ENCODE measurements at regions not wholly inside any gene's neighbourhood (a gene's known extent, or its start where the extent isn't known, plus 50 kb on each side); places are given as distances from the start of the nearest gene placed in this dataset.

DNA sequence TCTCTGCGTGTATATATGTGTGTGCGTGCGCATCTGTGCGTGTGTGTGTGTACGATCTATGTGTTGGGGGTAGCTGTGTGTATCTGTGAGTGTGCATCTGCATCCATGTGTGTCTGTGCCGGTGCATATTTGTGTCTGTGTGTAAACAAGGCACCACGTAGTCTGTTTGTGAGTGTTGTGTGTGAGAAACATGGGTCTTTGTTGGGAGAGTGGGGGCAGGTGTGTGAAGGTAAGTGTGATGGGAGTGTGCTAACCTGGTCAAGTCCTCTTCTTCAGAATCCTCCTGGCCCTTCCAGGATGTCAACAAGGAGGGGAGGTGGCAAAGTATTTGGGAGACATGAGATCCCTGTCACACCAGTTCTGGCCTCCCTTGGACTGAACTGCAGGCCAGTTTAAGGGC is 87.2 kb downstream of the HIF1AN start:
- TF ChIP-seq, protein P1, sequence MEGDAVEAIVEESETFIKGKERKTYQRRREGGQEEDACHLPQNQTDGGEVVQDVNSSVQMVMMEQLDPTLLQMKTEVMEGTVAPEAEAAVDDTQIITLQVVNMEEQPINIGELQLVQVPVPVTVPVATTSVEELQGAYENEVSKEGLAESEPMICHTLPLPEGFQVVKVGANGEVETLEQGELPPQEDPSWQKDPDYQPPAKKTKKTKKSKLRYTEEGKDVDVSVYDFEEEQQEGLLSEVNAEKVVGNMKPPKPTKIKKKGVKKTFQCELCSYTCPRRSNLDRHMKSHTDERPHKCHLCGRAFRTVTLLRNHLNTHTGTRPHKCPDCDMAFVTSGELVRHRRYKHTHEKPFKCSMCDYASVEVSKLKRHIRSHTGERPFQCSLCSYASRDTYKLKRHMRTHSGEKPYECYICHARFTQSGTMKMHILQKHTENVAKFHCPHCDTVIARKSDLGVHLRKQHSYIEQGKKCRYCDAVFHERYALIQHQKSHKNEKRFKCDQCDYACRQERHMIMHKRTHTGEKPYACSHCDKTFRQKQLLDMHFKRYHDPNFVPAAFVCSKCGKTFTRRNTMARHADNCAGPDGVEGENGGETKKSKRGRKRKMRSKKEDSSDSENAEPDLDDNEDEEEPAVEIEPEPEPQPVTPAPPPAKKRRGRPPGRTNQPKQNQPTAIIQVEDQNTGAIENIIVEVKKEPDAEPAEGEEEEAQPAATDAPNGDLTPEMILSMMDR (IDR thresholded peaks at IDR 0.05; ENCODE audit: poor library complexity, severe bottlenecking), result no peak
- TF ChIP-seq TAF1 (IDR thresholded peaks at IDR 0.05; ENCODE audit: low read depth) (no peak), EP300 (conservative IDR thresholded peaks at IDR 0.05; ENCODE audit: poor library complexity, severe bottlenecking) (no peak), EZH2 (IDR thresholded peaks at IDR 0.05; ENCODE audit: borderline replicate concordance, insufficient read depth, low read length, poor library complexity, severe bottlenecking) (no peak), RAD21 (conservative IDR thresholded peaks at IDR 0.05) (no peak), MXI1 (conservative IDR thresholded peaks at IDR 0.05; ENCODE audit: poor library complexity, severe bottlenecking) (no peak), POLR2AphosphoS5 (IDR thresholded peaks at IDR 0.05) (no peak)
- TF ChIP-seq, protein P2, sequence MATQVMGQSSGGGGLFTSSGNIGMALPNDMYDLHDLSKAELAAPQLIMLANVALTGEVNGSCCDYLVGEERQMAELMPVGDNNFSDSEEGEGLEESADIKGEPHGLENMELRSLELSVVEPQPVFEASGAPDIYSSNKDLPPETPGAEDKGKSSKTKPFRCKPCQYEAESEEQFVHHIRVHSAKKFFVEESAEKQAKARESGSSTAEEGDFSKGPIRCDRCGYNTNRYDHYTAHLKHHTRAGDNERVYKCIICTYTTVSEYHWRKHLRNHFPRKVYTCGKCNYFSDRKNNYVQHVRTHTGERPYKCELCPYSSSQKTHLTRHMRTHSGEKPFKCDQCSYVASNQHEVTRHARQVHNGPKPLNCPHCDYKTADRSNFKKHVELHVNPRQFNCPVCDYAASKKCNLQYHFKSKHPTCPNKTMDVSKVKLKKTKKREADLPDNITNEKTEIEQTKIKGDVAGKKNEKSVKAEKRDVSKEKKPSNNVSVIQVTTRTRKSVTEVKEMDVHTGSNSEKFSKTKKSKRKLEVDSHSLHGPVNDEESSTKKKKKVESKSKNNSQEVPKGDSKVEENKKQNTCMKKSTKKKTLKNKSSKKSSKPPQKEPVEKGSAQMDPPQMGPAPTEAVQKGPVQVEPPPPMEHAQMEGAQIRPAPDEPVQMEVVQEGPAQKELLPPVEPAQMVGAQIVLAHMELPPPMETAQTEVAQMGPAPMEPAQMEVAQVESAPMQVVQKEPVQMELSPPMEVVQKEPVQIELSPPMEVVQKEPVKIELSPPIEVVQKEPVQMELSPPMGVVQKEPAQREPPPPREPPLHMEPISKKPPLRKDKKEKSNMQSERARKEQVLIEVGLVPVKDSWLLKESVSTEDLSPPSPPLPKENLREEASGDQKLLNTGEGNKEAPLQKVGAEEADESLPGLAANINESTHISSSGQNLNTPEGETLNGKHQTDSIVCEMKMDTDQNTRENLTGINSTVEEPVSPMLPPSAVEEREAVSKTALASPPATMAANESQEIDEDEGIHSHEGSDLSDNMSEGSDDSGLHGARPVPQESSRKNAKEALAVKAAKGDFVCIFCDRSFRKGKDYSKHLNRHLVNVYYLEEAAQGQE (IDR thresholded peaks at IDR 0.05; ENCODE audit: borderline replicate concordance), result no peak

Data from neural cell (in vitro differentiated cells).